ENCODE measurements at regions not wholly inside any gene's neighbourhood (a gene's known extent, or its start where the extent isn't known, plus 50 kb on each side); places are given as distances from the start of the nearest gene placed in this dataset.

DNA sequence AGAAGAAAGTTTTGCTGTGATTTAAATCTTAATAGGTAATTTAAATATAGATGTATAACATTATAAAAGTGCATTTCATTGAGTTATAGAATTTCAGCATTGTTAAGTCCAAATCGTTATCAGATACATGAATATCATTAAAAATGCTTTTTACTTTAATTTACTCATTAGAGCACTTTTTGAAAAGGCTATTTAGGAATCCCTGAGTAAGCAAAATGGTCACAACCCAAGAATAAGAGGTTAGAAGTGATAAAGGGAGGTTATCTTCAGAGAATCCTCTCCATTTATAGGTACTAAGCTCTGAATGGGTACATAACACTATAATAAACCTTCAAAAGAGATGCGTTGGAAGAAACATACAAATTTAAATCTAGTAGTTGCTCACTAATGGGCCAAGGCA is 130.7 kb downstream of the SLC30A10 start:
- H3K27ac ChIP-seq, result no peak overlapping the region
- H3K4me3 ChIP-seq, result no peak overlapping the region
- H3K9ac ChIP-seq (ENCODE audit: insufficient read length), result no peak overlapping the region
- no peak for TF ChIP-seq EZH2 (IDR thresholded peaks at IDR 0.05)
- TF ChIP-seq FOXP2 (optimal IDR thresholded peaks at IDR 0.05; ENCODE audit: control extremely low read depth, extremely low read length, insufficient read depth), result no peak
- no peak for TF ChIP-seq POLR2AphosphoS5 (IDR thresholded peaks at IDR 0.05; ENCODE audit: borderline replicate concordance, low read depth, low read length)
- no peaks in the 10 kb centered on the region for H3K36me3 ChIP-seq (ENCODE audit: insufficient read depth, low read length)
- H3K9me3 ChIP-seq (ENCODE audit: low read depth, low read length), result no peaks in the 10 kb centered on the region
- DNase-seq (ENCODE audit: low read depth, low spot score), result no peak

DNA sequence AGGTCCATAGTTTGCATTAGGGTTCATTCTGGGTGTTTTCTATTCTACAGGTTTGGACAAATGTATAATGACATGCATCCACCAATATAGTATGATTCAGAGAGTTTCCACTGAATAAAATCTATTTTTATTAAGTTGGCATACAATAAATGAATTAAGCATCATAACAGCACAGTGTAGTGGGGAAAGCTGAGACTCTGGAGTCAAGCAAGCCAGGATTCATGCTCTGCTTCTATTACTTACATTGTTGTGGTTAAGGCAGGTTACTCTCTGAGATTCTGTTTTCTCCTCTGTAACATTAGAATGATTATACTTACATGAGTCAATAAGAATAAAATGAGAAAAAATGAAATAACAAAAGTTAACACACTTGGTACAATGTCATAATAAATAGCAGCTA is 131.3 kb downstream of the SLC30A10 start:
- Histone ChIP-seq H3K9ac (ENCODE audit: insufficient read length) (no peak overlapping the region), H3K9me3 (ENCODE audit: low read depth, low read length) (no peaks in the 10 kb centered on the region), H3K36me3 (ENCODE audit: insufficient read depth, low read length) (no peaks in the 10 kb centered on the region), H3K4me3 (no peak overlapping the region), H3K27ac (no peak overlapping the region)
- TF ChIP-seq EZH2 (IDR thresholded peaks at IDR 0.05), result no peak
- no peak for TF ChIP-seq POLR2AphosphoS5 (IDR thresholded peaks at IDR 0.05; ENCODE audit: borderline replicate concordance, low read depth, low read length)
- no peak for TF ChIP-seq FOXP2 (optimal IDR thresholded peaks at IDR 0.05; ENCODE audit: control extremely low read depth, extremely low read length, insufficient read depth)
- no peak for DNase-seq (ENCODE audit: low read depth, low spot score)

DNA sequence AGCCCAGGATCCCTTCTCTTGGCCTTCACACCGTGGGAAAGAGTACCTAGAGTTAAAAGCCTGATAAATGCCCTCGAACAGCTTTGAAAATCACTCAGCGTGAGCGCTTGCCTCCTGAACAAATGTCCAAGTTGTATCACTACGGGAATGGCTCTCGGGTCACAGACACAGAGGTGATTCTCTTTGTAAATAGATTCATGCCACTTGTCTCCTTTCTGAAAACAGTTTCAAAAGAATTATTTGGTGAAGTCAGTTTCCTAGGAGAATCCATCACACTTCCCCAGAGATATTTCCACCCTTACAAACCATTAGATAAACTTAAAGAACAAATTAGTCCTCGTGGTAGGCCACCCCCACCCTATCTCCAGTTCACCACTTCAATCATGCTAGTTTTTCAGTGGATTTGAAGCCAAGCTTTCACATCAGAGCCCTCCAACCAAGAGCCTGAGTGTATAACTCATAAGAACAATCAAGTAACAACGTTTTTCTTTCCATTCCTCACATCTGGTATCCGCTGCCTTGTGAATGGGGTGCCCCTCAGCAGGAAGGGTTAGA is 132.9 kb downstream of the SLC30A10 start:
- Histone ChIP-seq H3K36me3 (ENCODE audit: insufficient read depth, low read length) (no peaks in the 10 kb centered on the region), H3K4me3 (no peak overlapping the region), H3K9ac (ENCODE audit: insufficient read length) (no peak overlapping the region), H3K9me3 (ENCODE audit: low read depth, low read length) (no peaks in the 10 kb centered on the region), H3K27ac (no peak overlapping the region)
- TF ChIP-seq EZH2 (IDR thresholded peaks at IDR 0.05), result no peak
- DNase-seq (ENCODE audit: low read depth, low spot score), result no peak

DNA sequence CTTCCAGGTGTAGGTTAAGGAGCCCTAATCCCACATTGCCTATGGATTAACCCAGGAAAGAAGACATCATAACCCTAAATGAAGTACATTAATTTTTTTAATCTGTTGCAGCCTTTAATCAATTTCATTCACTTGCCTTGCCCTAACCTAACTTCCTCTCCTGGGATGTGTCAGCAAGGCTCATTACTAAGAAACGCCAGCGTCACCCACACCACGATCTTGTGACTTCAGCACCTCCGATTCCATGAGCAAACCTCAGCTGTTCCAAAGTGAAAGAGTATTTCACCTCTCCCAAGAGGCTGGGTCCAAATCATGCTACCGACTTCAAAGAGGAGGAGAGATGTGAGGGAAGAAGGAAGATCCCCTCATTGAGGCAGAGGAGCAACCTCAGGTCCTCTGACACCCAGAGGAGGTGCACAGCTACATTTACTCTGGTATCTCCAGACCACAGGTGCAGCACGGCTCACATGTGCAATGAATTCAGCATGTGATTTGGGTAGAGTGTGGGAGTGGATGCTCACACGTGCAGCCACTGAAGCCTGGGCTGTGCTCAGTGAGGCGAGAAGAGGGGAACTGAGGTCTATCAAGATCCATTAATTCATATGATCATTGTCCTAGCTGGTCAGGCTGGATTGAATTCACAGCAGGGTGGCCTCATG is 134.1 kb downstream of the SLC30A10 start:
- DNase-seq (ENCODE audit: low read depth, low spot score), result no peak
- Histone ChIP-seq H3K27ac (no peak overlapping the region), H3K9ac (ENCODE audit: insufficient read length) (no peak overlapping the region), H3K4me3 (no peak overlapping the region), H3K36me3 (ENCODE audit: insufficient read depth, low read length) (no peaks in the 10 kb centered on the region), H3K9me3 (ENCODE audit: low read depth, low read length) (no peaks in the 10 kb centered on the region)
- TF ChIP-seq POLR2AphosphoS5 (IDR thresholded peaks at IDR 0.05; ENCODE audit: borderline replicate concordance, low read depth, low read length) (no peak), FOXP2 (optimal IDR thresholded peaks at IDR 0.05; ENCODE audit: control extremely low read depth, extremely low read length, insufficient read depth) (no peak), EZH2 (IDR thresholded peaks at IDR 0.05) (no peak)

DNA sequence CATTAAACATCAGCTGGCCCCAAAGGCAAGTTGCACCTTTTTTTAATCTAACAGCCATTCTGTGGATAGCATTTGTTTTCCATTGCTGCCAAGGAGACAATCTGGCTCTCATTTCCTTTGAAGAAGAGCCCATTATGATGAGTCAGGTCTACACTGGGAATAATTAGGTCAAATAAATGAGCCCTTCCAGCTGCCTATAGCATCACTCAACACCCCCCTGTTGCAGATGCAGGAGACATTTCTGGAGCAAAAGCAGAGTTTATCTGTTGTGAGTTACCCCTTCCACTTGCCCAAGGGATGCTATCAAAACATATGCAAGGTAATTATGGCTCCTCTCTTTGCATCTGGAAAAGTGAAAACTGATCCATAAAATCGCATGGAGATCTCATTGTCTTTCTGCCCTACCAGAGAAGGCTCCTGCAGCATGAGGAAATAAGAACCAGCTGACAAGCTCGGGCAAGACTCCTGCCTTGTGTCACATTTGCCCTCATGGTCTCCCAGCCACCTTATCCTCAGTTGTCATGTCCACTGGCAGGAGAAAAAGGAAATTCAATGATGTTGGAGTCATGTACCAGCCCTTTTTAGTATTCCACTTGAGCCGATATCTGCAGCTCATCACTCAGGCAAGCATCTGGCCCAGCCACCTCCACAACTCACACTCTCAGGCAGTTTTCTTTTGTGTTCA is 135.9 kb downstream of the SLC30A10 start:
- TF ChIP-seq POLR2AphosphoS5 (IDR thresholded peaks at IDR 0.05; ENCODE audit: borderline replicate concordance, low read depth, low read length) (no peak), FOXP2 (optimal IDR thresholded peaks at IDR 0.05; ENCODE audit: control extremely low read depth, extremely low read length, insufficient read depth) (no peak), EZH2 (IDR thresholded peaks at IDR 0.05) (no peak)
- Histone ChIP-seq H3K4me3 (no peak overlapping the region), H3K36me3 (ENCODE audit: insufficient read depth, low read length) (no peaks in the 10 kb centered on the region), H3K9ac (ENCODE audit: insufficient read length) (no peak overlapping the region), H3K9me3 (ENCODE audit: low read depth, low read length) (no peaks in the 10 kb centered on the region), H3K27ac (no peak overlapping the region)
- no peak for DNase-seq (ENCODE audit: low read depth, low spot score)

DNA sequence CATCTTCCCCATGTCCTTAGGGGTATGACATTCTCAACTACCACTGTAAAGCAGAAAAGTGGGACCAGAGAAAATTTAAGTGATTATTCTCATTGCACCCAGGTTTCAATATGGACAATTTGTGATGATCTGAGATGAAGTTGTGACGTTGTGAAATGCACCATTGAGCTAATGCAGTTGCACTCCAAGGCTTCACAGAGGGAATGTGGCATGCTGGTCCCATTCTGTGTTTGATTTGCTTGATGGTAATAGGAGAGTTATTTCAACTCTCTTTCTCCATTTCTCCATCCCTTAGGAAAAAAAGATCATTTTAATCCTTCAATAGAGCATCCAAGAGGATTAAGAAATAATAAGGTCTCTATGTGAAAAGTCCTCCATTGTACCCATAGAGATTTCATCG is 136.6 kb downstream of the SLC30A10 start:
- DNase-seq (ENCODE audit: low read depth, low spot score), result no peak
- Histone ChIP-seq H3K9me3 (ENCODE audit: low read depth, low read length) (no peaks in the 10 kb centered on the region), H3K36me3 (ENCODE audit: insufficient read depth, low read length) (no peaks in the 10 kb centered on the region), H3K4me3 (no peak overlapping the region), H3K9ac (ENCODE audit: insufficient read length) (no peak overlapping the region), H3K27ac (no peak overlapping the region)
- no peak for TF ChIP-seq FOXP2 (optimal IDR thresholded peaks at IDR 0.05; ENCODE audit: control extremely low read depth, extremely low read length, insufficient read depth)
- TF ChIP-seq POLR2AphosphoS5 (IDR thresholded peaks at IDR 0.05; ENCODE audit: borderline replicate concordance, low read depth, low read length), result no peak
- no peak for TF ChIP-seq EZH2 (IDR thresholded peaks at IDR 0.05)

DNA sequence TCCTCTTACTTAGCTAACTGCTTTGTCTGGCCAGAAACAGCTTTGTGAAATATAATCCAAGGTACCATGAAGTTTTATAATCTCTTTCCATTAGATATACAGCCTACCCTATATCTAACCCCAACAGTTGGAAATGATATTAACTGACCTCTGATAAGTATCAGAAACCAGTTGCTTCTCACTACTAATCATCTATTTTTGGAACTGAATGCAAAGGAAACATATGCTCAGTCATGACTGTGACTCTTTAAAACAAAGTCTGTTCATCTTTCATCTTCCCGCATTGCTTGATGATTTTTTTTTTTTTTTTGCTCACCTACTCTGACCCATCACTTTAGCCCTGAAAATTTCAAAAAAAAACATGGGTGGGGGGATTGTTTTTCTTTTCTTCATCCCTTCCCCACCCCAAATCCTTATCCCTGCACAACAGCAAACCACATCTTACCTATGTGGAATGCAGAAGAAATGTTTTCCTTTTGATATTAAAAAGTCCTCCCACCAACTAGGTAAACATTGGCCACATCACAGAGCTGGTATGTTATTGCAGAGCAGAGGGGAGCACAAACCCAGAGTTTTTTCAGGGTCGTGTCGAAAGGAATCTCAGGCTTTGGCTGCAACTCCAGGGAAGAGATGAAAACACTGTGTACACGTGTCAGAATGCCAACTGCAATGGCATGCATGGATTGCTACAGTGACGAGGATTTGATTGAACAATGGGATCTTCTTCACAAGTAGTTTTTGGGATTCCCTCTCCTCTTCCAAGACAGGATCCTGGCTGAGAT is 137.3 kb downstream of the SLC30A10 start:
- Histone ChIP-seq H3K36me3 (ENCODE audit: insufficient read depth, low read length) (no peaks in the 10 kb centered on the region), H3K27ac (no peak overlapping the region), H3K4me3 (no peak overlapping the region), H3K9me3 (ENCODE audit: low read depth, low read length) (no peaks in the 10 kb centered on the region), H3K9ac (ENCODE audit: insufficient read length) (no peak overlapping the region)
- DNase-seq (ENCODE audit: low read depth, low spot score), result no peak
- no peak for TF ChIP-seq POLR2AphosphoS5 (IDR thresholded peaks at IDR 0.05; ENCODE audit: borderline replicate concordance, low read depth, low read length)
- TF ChIP-seq FOXP2 (optimal IDR thresholded peaks at IDR 0.05; ENCODE audit: control extremely low read depth, extremely low read length, insufficient read depth), result no peak
- no peak for TF ChIP-seq EZH2 (IDR thresholded peaks at IDR 0.05)

DNA sequence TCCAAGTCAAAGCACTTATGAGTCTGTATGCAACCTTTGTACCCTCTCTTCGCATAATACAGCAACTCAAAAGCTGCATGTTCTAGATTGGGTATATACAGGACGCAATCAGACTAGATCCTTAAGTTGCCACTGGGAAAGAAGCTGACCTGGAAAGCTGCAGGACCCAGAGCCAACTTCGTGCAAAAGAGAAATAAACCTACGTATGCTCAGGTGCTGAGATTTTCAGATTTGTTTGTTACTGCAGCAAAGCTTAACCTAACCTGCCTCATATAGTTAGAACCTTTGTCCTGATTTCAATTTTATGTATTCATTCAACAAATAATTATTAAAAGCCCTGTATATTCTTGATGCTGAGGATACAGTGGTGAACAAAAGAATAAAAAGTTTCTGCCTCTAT is 139.7 kb downstream of the SLC30A10 start:
- Histone ChIP-seq H3K27ac (no peak overlapping the region), H3K9ac (ENCODE audit: insufficient read length) (no peak overlapping the region), H3K4me3 (no peak overlapping the region), H3K9me3 (ENCODE audit: low read depth, low read length) (no peaks in the 10 kb centered on the region), H3K36me3 (ENCODE audit: insufficient read depth, low read length) (no peaks in the 10 kb centered on the region)
- TF ChIP-seq POLR2AphosphoS5 (IDR thresholded peaks at IDR 0.05; ENCODE audit: borderline replicate concordance, low read depth, low read length), result no peak
- TF ChIP-seq FOXP2 (optimal IDR thresholded peaks at IDR 0.05; ENCODE audit: control extremely low read depth, extremely low read length, insufficient read depth), result no peak
- no peak for TF ChIP-seq EZH2 (IDR thresholded peaks at IDR 0.05)
- no peak for DNase-seq (ENCODE audit: low read depth, low spot score)
